ENCODE measurements at regions not wholly inside any gene's neighbourhood (a gene's known extent, or its start where the extent isn't known, plus 50 kb on each side); places are given as distances from the start of the nearest gene placed in this dataset.

- TF ChIP-seq, protein P1, sequence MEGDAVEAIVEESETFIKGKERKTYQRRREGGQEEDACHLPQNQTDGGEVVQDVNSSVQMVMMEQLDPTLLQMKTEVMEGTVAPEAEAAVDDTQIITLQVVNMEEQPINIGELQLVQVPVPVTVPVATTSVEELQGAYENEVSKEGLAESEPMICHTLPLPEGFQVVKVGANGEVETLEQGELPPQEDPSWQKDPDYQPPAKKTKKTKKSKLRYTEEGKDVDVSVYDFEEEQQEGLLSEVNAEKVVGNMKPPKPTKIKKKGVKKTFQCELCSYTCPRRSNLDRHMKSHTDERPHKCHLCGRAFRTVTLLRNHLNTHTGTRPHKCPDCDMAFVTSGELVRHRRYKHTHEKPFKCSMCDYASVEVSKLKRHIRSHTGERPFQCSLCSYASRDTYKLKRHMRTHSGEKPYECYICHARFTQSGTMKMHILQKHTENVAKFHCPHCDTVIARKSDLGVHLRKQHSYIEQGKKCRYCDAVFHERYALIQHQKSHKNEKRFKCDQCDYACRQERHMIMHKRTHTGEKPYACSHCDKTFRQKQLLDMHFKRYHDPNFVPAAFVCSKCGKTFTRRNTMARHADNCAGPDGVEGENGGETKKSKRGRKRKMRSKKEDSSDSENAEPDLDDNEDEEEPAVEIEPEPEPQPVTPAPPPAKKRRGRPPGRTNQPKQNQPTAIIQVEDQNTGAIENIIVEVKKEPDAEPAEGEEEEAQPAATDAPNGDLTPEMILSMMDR (IDR thresholded peaks at IDR 0.05): no peak
- TF ChIP-seq POLR2A (IDR thresholded peaks at IDR 0.05): no peak
Measured at GRCh38 chr7:52507546-52508255, 527.7 kb upstream of the POM121L12 start.

Data from right lobe of liver (tissue), 4 donors.